ENCODE measurements at regions not wholly inside any gene's neighbourhood (a gene's known extent, or its start where the extent isn't known, plus 50 kb on each side); places are given as distances from the start of the nearest gene placed in this dataset.
"Not testable (repeated sequence)": the region's sequence is repeated elsewhere in the genome, so short reads cannot be mapped to it uniquely, and the experiment has no call there.

DNA sequence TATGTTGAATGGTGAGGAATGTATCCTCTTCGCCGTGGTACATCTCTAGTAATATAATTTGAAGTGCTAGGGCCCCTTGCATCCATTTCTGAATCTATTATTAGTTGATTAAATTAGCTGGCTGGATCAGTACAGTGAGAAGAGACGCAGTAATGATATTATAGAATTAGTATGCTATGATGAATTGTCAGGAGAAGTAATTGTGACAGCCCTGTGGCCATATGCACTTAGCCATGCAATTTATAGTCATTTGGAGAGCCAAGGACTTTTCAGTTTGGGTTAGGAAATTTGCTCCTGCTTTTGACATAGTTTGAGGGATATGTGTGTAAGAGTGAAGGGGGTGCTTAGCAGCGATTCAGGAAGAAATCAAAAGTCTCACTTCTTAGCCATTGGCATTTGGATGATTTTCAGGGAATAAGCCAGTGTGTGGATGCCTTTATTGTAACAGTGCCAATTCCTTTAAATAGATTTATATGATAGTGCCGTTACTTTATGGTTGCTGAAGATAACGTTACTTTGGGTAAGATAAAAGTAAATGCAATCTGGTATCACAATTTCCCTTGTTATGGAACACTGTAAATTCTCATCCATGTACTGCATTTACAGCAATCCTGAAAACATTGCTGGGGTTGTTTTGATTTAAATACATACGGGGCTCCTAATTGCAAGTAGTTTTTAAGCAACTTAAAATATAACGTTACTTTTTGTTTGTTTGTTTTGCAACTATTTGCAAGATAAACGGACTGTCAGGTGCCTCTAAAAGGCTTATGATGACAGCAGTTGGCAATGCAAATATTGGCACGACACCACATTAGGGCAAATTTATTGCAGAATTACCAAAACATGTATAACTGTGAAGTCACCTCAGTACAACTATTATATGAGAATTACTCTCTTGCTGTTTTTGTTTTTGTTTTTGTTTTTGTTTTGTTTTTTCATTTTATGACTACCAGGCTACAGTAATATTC is 875.4 kb upstream of the WWC1 start:
- no peak for DNase-seq (ENCODE audit: low read depth)

DNA sequence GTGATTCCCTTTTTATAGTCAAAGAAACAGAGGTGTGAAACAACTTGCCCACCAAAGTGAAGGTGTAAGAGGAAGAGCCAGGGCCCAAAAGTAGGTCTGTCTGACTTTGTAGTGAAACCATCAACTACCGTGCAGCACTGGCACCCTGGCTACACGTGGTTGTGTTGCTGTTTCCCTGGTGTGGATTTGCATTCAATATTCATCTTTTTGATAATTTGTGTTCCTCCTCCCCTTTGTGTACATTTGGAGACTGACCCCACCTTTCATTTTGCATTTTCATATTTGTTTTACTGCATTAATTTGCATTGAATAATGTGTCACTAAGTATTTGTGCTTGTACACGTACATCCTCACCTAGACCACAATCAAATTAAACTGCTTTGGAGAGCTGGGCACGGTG is 873.8 kb upstream of the WWC1 start:
- no peak for DNase-seq (ENCODE audit: low read depth)

GRCh38 chr5:167425161-167425560 is 866.3 kb upstream of the WWC1 start:
- DNase-seq (ENCODE audit: low read depth): no peak

DNA sequence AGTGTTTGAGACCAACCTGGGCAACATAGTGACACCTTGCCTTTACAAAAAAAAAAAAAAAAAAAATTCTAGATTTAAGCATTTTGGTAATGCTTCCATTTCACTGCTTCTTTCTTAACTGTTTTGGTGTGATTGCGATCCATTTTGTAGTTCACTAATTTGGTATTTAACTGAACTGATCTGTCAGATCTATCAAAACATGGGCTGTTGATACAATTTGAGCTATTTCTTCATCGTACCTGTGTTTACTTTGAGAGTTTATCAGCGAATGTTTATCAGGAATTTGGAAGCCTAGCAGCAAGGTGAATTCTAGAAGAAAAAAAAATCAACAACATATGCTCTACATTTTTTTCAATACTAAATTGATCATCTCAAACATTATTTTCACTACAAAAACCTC is 864.9 kb upstream of the WWC1 start:
- no peak for DNase-seq (ENCODE audit: low read depth)

DNA sequence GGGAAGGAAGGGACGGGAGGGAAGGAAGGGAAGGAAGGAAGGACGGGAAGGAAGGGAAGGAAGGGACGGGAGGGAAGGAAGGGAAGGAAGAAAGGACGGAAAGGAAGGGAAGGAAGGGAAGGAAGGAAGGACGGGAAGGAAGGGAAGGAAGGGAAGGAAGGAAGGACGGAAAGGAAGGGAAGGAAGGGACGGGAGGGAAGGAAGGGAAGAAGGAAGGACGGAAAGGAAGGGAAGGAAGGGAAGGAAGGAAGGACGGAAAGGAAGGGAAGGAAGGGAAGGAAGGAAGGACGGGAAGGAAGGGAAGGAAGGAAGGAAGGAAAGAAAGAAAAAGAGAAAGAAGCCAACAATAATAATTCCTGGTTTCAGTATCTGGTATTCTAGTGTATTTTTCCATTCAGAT is 863.8 kb upstream of the WWC1 start:
- DNase-seq (ENCODE audit: low read depth): not testable (repeated sequence)

- DNase-seq (ENCODE audit: low read depth): no peak
Observed at GRCh38 chr5:167440846-167441245, 850.6 kb upstream of the WWC1 start.

DNA sequence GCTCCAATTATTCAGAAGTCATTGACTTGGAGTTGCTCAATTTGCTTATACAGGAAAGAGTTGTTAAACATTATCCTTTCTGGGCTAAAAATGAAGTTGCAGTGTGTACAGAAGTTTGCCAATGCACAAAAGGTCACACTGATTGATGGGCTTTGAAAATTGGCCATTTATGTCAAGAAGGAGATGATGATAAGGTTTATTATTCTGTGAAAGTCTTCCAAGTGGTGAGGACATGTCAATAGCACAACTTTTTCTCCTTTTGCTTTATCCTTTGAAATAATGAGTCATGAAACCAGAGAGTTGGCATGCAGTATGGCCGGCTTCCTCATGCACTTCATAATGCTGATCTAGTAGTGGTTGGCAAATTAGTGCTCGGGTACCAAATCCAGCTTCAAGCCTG is 848.5 kb upstream of the WWC1 start:
- DNase-seq (ENCODE audit: low read depth): peak; percentile 6

GRCh38 chr5:167447466-167448375 is 843.7 kb upstream of the WWC1 start:
- no peak for DNase-seq (ENCODE audit: low read depth)

GRCh38 chr5:167448376-167448775 is 843.1 kb upstream of the WWC1 start:
- DNase-seq (ENCODE audit: low read depth): no peak

DNA sequence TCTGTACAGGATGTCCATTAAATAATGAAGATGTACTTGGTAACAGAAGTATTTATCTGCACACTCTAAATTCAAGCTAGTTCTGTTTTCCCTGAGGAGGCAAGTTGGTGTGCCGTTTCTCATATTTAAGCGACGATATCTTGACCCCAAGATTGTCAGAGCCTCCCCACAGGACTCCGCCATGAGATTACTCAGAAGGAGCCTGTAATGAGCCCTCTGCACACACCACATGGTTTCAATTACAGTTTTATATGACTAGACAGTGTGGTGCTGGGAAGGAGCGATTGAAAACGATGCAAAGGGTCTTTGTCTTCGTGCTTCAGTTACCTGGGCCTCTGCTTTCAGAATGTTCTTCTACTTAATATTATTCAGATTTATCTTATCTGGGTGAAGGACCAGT is 840.4 kb upstream of the WWC1 start:
- DNase-seq (ENCODE audit: low read depth): no peak

- DNase-seq (ENCODE audit: low read depth): no peak
Observed at GRCh38 chr5:167452136-167452535, 839.3 kb upstream of the WWC1 start.

DNA sequence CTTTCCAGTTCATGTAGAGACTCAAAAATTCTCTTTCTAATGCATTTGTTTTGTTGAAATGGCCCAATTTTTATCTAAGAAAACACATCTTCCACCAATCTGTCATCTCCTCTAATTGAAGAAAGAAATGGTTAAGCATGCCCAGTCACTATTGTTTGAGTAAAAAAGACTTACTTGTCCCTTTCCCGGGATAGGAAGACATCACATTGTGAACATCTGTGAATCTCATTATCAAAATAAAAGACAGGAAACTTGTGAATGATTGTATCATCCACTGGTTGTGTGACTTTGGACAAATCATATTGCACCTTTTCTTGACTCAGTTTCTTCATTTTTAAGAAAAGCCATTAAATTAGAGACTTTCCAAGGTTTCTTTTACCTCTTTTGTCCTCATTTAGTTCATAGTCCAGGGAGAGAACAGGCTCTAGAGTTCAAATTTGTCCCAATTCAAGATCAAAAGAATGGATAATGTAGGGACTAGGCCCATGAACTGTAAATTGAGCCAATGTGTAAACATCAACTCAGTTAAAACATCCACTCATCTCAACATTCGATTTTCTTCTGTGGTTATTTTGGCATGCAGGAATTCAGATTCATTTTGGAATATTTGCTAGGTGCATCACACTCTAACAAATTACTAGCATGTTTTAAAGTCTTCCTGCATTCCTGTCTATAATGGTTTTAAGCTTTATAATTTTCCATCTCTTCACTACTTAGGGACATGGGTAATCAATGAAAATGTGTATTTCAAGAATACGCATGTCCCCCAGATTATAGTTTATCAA is 838.0 kb upstream of the WWC1 start:
- DNase-seq (ENCODE audit: low read depth): no peak

GRCh38 chr5:167458412-167458811 is 833.0 kb upstream of the WWC1 start:
- DNase-seq (ENCODE audit: low read depth): no peak

DNA sequence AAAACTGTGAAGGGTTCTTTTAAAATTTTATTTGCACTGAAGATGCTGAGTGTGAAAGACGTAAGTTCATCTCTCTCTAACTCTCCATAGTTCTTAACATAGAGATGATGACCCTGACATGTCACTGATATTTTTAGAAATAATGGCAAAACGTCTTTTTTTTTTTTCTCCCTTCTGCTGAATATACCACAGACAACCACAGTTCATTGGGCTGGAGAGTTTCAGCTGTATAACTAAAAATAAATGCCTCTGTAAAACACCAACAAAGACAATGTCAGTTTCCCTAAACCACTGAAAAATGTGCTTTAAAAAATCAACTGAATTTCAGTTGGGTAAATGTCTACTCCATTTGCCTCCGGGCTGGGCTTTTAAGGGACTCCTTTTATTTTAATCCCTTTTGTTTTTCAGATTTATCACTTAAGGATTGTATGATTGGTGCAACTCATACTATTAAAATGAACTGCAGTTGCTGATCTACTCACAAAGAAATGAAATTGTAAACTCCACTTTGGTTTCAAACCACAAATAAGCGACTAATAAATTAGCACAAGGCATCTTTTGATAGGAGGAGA is 830.9 kb upstream of the WWC1 start:
- DNase-seq (ENCODE audit: low read depth): no peak

GRCh38 chr5:167463939-167464338 is 827.5 kb upstream of the WWC1 start:
- no peak for DNase-seq (ENCODE audit: low read depth)

DNA sequence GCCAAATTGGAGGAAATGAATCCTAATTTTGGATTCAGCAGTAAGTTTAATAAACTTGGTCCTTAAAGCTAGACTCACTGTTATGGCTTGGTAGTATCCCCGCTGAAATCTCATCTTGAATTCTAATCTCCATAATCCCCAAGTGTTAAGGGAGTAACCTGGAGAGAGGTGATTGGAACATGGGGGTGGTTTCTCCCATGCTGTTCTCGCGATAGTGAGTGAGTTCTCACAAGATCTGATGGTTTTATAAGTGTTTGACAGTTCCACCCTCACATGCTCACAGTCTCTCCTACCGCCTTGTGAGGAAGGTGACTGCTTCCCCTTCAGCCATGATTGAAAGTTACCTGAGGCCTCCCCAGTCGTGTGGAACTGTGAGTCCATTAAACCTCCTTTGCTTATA is 824.5 kb upstream of the WWC1 start:
- no peak for DNase-seq (ENCODE audit: low read depth)

DNA sequence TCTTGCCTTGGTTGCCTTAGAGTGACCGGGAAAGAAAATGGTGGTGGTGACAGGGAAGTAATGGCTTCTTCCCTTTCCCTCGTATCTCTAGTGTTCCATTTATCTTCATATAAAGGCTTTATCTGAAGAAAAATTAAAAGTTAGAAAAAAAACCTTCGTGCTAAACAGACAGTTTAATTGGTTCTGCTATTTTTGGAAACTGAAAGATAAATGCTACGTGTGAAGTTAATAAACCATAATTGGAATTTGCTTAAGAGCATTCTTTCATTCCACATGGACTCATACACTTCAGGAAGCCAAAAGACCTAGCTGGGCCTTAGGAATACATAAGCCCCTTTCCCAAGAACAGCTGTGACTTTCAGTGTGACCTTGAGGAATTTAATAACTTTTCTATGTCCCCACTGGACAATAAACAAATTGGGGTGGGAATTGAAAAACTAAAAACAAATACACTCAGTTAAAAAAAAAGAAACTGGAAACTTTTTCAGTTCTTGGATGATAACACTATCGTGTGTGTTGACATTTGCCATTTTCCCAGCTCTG is 818.8 kb upstream of the WWC1 start:
- no peak for DNase-seq (ENCODE audit: low read depth)

DNA sequence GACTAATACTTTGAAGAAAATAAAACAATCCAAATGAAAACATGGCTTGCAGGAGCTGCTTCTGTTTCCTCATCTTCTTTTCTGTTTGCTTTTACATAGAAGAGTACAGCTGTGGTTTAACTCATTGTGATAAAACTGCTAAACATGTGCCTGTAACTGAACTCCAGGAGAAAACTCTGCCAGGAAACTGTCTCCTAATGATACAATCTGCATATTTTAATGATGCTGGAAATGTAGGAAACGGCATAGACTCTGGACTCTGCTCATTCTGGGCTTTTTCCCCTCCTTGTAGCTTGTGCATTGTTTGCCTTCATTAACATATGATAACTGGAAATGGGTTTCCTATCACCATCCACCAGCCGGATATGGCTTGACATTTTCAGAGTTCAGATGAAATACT is 813.3 kb upstream of the WWC1 start:
- no peak for DNase-seq (ENCODE audit: low read depth)

- DNase-seq (ENCODE audit: low read depth): no peak
Observed at GRCh38 chr5:167479779-167480178, 811.7 kb upstream of the WWC1 start.

DNA sequence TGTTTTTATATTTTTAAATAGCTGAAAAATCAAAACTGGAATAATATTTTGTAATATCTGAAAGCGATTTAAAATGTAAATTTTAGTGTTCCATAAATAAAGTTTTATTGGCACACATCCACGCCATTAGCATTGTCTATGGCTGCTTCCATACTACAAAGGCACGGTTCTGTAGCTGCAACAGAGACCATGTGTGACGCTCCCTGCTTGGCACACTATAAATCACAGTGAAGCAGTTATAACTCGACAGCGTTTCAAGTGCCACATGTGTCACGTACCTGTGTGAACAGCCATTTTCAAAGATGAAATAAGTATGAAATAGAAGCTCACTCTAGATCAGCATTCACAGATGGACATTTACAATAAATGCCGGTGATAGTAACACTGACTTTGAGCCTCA is 810.1 kb upstream of the WWC1 start:
- no peak for DNase-seq (ENCODE audit: low read depth)

DNA sequence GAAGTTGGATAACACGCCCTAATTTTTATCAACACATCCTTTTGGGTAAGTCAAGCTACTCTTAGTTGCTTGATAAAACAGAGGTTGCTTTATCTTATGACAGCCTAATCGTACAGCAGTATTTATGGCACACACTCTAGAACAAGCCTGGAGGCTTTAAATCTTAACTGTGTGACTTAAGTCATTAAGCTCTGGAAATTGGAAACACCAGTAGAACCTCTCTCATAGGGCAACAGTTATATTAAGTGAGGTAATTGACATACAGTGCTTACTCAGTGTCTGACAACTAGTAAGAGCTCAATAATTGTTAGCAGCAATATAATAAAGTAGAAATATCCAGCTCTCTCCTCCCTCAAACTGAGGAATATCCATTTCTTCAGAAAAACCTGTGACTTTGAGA is 808.9 kb upstream of the WWC1 start:
- no peak for DNase-seq (ENCODE audit: low read depth)
